ENCODE measurements at regions not wholly inside any gene's neighbourhood (a gene's known extent, or its start where the extent isn't known, plus 50 kb on each side); places are given as distances from the start of the nearest gene placed in this dataset.

- H3K4me3 ChIP-seq (ENCODE audit: insufficient read depth in 1 of 2, low read depth in 1 of 2, low read length in 2 of 2) = no peak overlapping the region
- H2BK12ac ChIP-seq (ENCODE audit: low read length in 2 of 2) = no peak overlapping the region
- H3K36me3 ChIP-seq (ENCODE audit: control insufficient read depth in 1 of 2, insufficient read depth in 2 of 2, low read depth in 1 of 2, low read length in 2 of 2) = no peaks in the 10 kb centered on the region
- no peak overlapping the region for H3K9ac ChIP-seq (ENCODE audit: low read length)
- H3K9me3 ChIP-seq (ENCODE audit: control insufficient read depth, low read length) = peaks cover 4% of the 10 kb centered on the region
- no peaks in the 10 kb centered on the region for H3K27me3 ChIP-seq (ENCODE audit: control insufficient read depth in 1 of 2, insufficient read depth in 1 of 2, low read length in 2 of 2)
- H4K91ac ChIP-seq (ENCODE audit: low read length) = no peak overlapping the region
- no peaks in the 10 kb centered on the region for H3K4me1 ChIP-seq (ENCODE audit: control insufficient read depth, insufficient read depth, low read depth, low read length)
- no peaks in the 10 kb centered on the region for H3K79me1 ChIP-seq (replicated peaks; ENCODE audit: low read length, poor library complexity, severe bottlenecking)
- H4K8ac ChIP-seq (ENCODE audit: low read length) = no peak overlapping the region
- H3K14ac ChIP-seq (ENCODE audit: low read length in 2 of 2) = no peak overlapping the region
- no peak overlapping the region for H2AK5ac ChIP-seq (ENCODE audit: low read length, severe bottlenecking)
- H2AFZ ChIP-seq (ENCODE audit: low read depth, low read length) = no peak overlapping the region
- no peak overlapping the region for H2BK5ac ChIP-seq (ENCODE audit: low read depth, low read length, poor library complexity, severe bottlenecking)
- no peak overlapping the region for H3K18ac ChIP-seq (ENCODE audit: low read depth in 1 of 2, low read length in 2 of 2)
- H3K27ac ChIP-seq (ENCODE audit: low read length, poor library complexity, severe bottlenecking) = no peak overlapping the region
- H2BK120ac ChIP-seq (ENCODE audit: low read depth, low read length) = no peak overlapping the region
- WGBS = 96% methylated on average over 2 of the region's 2 CpGs
- DNase-seq = no peak
- no peak overlapping the region for H3K23ac ChIP-seq (ENCODE audit: low read length in 2 of 2)
- H2BK15ac ChIP-seq (ENCODE audit: low read depth, poor library complexity, severe bottlenecking) = no peak overlapping the region
- H3K4ac ChIP-seq (ENCODE audit: low read depth in 1 of 2, low read length in 2 of 2) = no peak overlapping the region
- no peak overlapping the region for H3K4me2 ChIP-seq (ENCODE audit: low read length, poor library complexity, severe bottlenecking)
Measured at GRCh38 chr10:22767859-22768258, 53.5 kb upstream of the PIP4K2A start.

- no peak overlapping the region for H2BK5ac ChIP-seq (ENCODE audit: low read depth, low read length, poor library complexity, severe bottlenecking)
- H3K4me1 ChIP-seq (ENCODE audit: control insufficient read depth, insufficient read depth, low read depth, low read length) = no peaks in the 10 kb centered on the region
- H3K36me3 ChIP-seq (ENCODE audit: control insufficient read depth in 1 of 2, insufficient read depth in 2 of 2, low read depth in 1 of 2, low read length in 2 of 2) = no peaks in the 10 kb centered on the region
- no peaks in the 10 kb centered on the region for H3K79me1 ChIP-seq (replicated peaks; ENCODE audit: low read length, poor library complexity, severe bottlenecking)
- H3K4ac ChIP-seq (ENCODE audit: low read depth in 1 of 2, low read length in 2 of 2) = no peak overlapping the region
- no peak overlapping the region for H2BK12ac ChIP-seq (ENCODE audit: low read length in 2 of 2)
- no peak overlapping the region for H2AFZ ChIP-seq (ENCODE audit: low read depth, low read length)
- H3K18ac ChIP-seq (ENCODE audit: low read depth in 1 of 2, low read length in 2 of 2) = no peak overlapping the region
- H3K4me3 ChIP-seq (ENCODE audit: insufficient read depth in 1 of 2, low read depth in 1 of 2, low read length in 2 of 2) = no peak overlapping the region
- no peak overlapping the region for H3K23ac ChIP-seq (ENCODE audit: low read length in 2 of 2)
- H4K8ac ChIP-seq (ENCODE audit: low read length) = no peak overlapping the region
- H2BK15ac ChIP-seq (ENCODE audit: low read depth, poor library complexity, severe bottlenecking) = no peak overlapping the region
- H3K9me3 ChIP-seq (ENCODE audit: control insufficient read depth, low read length) = peaks cover 4% of the 10 kb centered on the region
- H3K4me2 ChIP-seq (ENCODE audit: low read length, poor library complexity, severe bottlenecking) = no peak overlapping the region
- H3K27me3 ChIP-seq (ENCODE audit: control insufficient read depth in 1 of 2, insufficient read depth in 1 of 2, low read length in 2 of 2) = no peaks in the 10 kb centered on the region
- no peak for DNase-seq
- no peak overlapping the region for H2AK5ac ChIP-seq (ENCODE audit: low read length, severe bottlenecking)
- H2BK120ac ChIP-seq (ENCODE audit: low read depth, low read length) = no peak overlapping the region
- H3K27ac ChIP-seq (ENCODE audit: low read length, poor library complexity, severe bottlenecking) = no peak overlapping the region
- H3K9ac ChIP-seq (ENCODE audit: low read length) = no peak overlapping the region
- H3K14ac ChIP-seq (ENCODE audit: low read length in 2 of 2) = no peak overlapping the region
- WGBS = 92% methylated on average over 2 of the region's 3 CpGs
- no peak overlapping the region for H4K91ac ChIP-seq (ENCODE audit: low read length)
Measured at GRCh38 chr10:22766693-22767092, 52.3 kb upstream of the PIP4K2A start.

GRCh38 chr10:22765660-22766547 lies 51.5 kb upstream of the PIP4K2A start:
- H3K18ac ChIP-seq (ENCODE audit: low read depth in 1 of 2, low read length in 2 of 2) = no peak overlapping the region
- no peak overlapping the region for H2AK5ac ChIP-seq (ENCODE audit: low read length, severe bottlenecking)
- H2BK120ac ChIP-seq (ENCODE audit: low read depth, low read length) = no peak overlapping the region
- no peak overlapping the region for H2BK5ac ChIP-seq (ENCODE audit: low read depth, low read length, poor library complexity, severe bottlenecking)
- H2BK12ac ChIP-seq (ENCODE audit: low read length in 2 of 2) = no peak overlapping the region
- no peak overlapping the region for H3K4me3 ChIP-seq (ENCODE audit: insufficient read depth in 1 of 2, low read depth in 1 of 2, low read length in 2 of 2)
- H4K91ac ChIP-seq (ENCODE audit: low read length) = no peak overlapping the region
- no peaks in the 10 kb centered on the region for H3K36me3 ChIP-seq (ENCODE audit: control insufficient read depth in 1 of 2, insufficient read depth in 2 of 2, low read depth in 1 of 2, low read length in 2 of 2)
- H3K9me3 ChIP-seq (ENCODE audit: control insufficient read depth, low read length) = peaks cover 4% of the 10 kb centered on the region
- H3K27ac ChIP-seq (ENCODE audit: low read length, poor library complexity, severe bottlenecking) = no peak overlapping the region
- no peak overlapping the region for H4K8ac ChIP-seq (ENCODE audit: low read length)
- no peak overlapping the region for H2AFZ ChIP-seq (ENCODE audit: low read depth, low read length)
- H3K4me1 ChIP-seq (ENCODE audit: control insufficient read depth, insufficient read depth, low read depth, low read length) = no peaks in the 10 kb centered on the region
- H3K14ac ChIP-seq (ENCODE audit: low read length in 2 of 2) = no peak overlapping the region
- DNase-seq = no peak
- H3K79me1 ChIP-seq (replicated peaks; ENCODE audit: low read length, poor library complexity, severe bottlenecking) = no peaks in the 10 kb centered on the region
- H3K27me3 ChIP-seq (ENCODE audit: control insufficient read depth in 1 of 2, insufficient read depth in 1 of 2, low read length in 2 of 2) = no peaks in the 10 kb centered on the region
- no peak overlapping the region for H3K4ac ChIP-seq (ENCODE audit: low read depth in 1 of 2, low read length in 2 of 2)
- H3K4me2 ChIP-seq (ENCODE audit: low read length, poor library complexity, severe bottlenecking) = no peak overlapping the region
- H3K23ac ChIP-seq (ENCODE audit: low read length in 2 of 2) = no peak overlapping the region
- H3K9ac ChIP-seq (ENCODE audit: low read length) = no peak overlapping the region
- 90% methylated on average over 3 of the region's 6 CpGs for WGBS
- no peak overlapping the region for H2BK15ac ChIP-seq (ENCODE audit: low read depth, poor library complexity, severe bottlenecking)

GRCh38 chr10:22764639-22765038 lies 50.3 kb upstream of the PIP4K2A start:
- no peak overlapping the region for H3K18ac ChIP-seq (ENCODE audit: low read depth in 1 of 2, low read length in 2 of 2)
- H2BK12ac ChIP-seq (ENCODE audit: low read length in 2 of 2) = no peak overlapping the region
- peaks cover 4% of the 10 kb centered on the region for H3K9me3 ChIP-seq (ENCODE audit: control insufficient read depth, low read length)
- no peak overlapping the region for H2AFZ ChIP-seq (ENCODE audit: low read depth, low read length)
- H3K36me3 ChIP-seq (ENCODE audit: control insufficient read depth in 1 of 2, insufficient read depth in 2 of 2, low read depth in 1 of 2, low read length in 2 of 2) = no peaks in the 10 kb centered on the region
- H3K14ac ChIP-seq (ENCODE audit: low read length in 2 of 2) = no peak overlapping the region
- no peaks in the 10 kb centered on the region for H3K27me3 ChIP-seq (ENCODE audit: control insufficient read depth in 1 of 2, insufficient read depth in 1 of 2, low read length in 2 of 2)
- no peak for DNase-seq
- H3K9ac ChIP-seq (ENCODE audit: low read length) = no peak overlapping the region
- no peak overlapping the region for H3K4ac ChIP-seq (ENCODE audit: low read depth in 1 of 2, low read length in 2 of 2)
- no peak overlapping the region for H3K4me3 ChIP-seq (ENCODE audit: insufficient read depth in 1 of 2, low read depth in 1 of 2, low read length in 2 of 2)
- no peak overlapping the region for H4K91ac ChIP-seq (ENCODE audit: low read length)
- 88% methylated on average over 1 of the region's 2 CpGs for WGBS
- H4K8ac ChIP-seq (ENCODE audit: low read length) = no peak overlapping the region
- H2AK5ac ChIP-seq (ENCODE audit: low read length, severe bottlenecking) = no peak overlapping the region
- no peak overlapping the region for H3K4me2 ChIP-seq (ENCODE audit: low read length, poor library complexity, severe bottlenecking)
- no peaks in the 10 kb centered on the region for H3K79me1 ChIP-seq (replicated peaks; ENCODE audit: low read length, poor library complexity, severe bottlenecking)
- peaks cover 2% of the 10 kb centered on the region for H3K4me1 ChIP-seq (ENCODE audit: control insufficient read depth, insufficient read depth, low read depth, low read length)
- H3K27ac ChIP-seq (ENCODE audit: low read length, poor library complexity, severe bottlenecking) = no peak overlapping the region
- no peak overlapping the region for H2BK5ac ChIP-seq (ENCODE audit: low read depth, low read length, poor library complexity, severe bottlenecking)
- no peak overlapping the region for H2BK15ac ChIP-seq (ENCODE audit: low read depth, poor library complexity, severe bottlenecking)
- no peak overlapping the region for H3K23ac ChIP-seq (ENCODE audit: low read length in 2 of 2)
- no peak overlapping the region for H2BK120ac ChIP-seq (ENCODE audit: low read depth, low read length)

Measured in mesenchymal stem cell (in vitro differentiated cells and primary cell).